Lung (tissue), 11 donors: ENCODE measurements at regions not wholly inside any gene's neighbourhood (a gene's known extent, or its start where the extent isn't known, plus 50 kb on each side); places are given as distances from the start of the nearest gene placed in this dataset.

Experiments used
- ATAC-seq: fragments of 200-7000 bp; cut with Tn5 transposase; one replicate; pipeline ENCODE4 v1.9.1; 2020; ENCODE audit warnings: moderate number of reproducible peaks; ENCODE audit not compliant: insufficient read depth, low FRiP score
- DNase-seq, 3 donors: peaks; one replicate each; pipeline ENCODE4 v3.0.0-alpha.2; 2013 to 2017
- H3K27ac ChIP-seq, 2 donors: one replicate each; pipeline ENCODE4 v1.5.1; 2013; ENCODE audit warnings: mild to moderate bottlenecking in 2 of 2, moderate library complexity in 2 of 2, control low read depth in 1 of 2, inconsistent platforms in 1 of 2, low read depth in 1 of 2, low read length in 1 of 2
- H3K27me3 ChIP-seq, 3 donors: one replicate each; pipeline ENCODE4 v1.5.1; 2013; ENCODE audit warnings: low read length in 2 of 3; ENCODE audit not compliant: control insufficient read depth in 3 of 3, insufficient read depth in 3 of 3
- H3K36me3 ChIP-seq, 4 donors: one replicate each; pipeline ENCODE4 v1.5.1; 2013; ENCODE audit warnings: low read length in 4 of 4, mild to moderate bottlenecking in 1 of 4, moderate library complexity in 1 of 4; ENCODE audit not compliant: control insufficient read depth in 4 of 4, insufficient read depth in 4 of 4
- H3K4me1 ChIP-seq, 5 donors: one replicate each; pipeline ENCODE4 v1.5.1; 2013; ENCODE audit warnings: low read length in 5 of 5, mild to moderate bottlenecking in 2 of 5, moderate library complexity in 1 of 5; ENCODE audit not compliant: control insufficient read depth in 5 of 5, insufficient read depth in 5 of 5
- H3K4me3 ChIP-seq: one replicate; pipeline ENCODE4 v1.5.1; 2013; ENCODE audit warnings: mild to moderate bottlenecking, control low read depth, moderate library complexity
- H3K9ac ChIP-seq, 2 donors: one replicate each; pipeline ENCODE4 v1.5.1; 2013; ENCODE audit warnings: low read length in 2 of 2, control low read depth in 1 of 2; ENCODE audit not compliant: insufficient read depth in 1 of 2
- H3K9me3 ChIP-seq, 4 donors: one replicate each; pipeline ENCODE4 v1.5.1; 2013; ENCODE audit warnings: low read length in 3 of 4, mild to moderate bottlenecking in 1 of 4, moderate library complexity in 1 of 4; ENCODE audit not compliant: control insufficient read depth in 4 of 4, insufficient read depth in 3 of 4
- WGBS, 2 donors: extraction: QIAGEN DNeasy Blood & Tissue Kit; methylation state at CpG; one replicate each; pipeline ENCODE4 v1.1.7; 2013; 5-methylcytosine and 5-hydroxymethylcytosine counted together
- TF ChIP-seq, protein P1 (sequence below): IDR thresholded peaks from 2 replicates; pipeline ENCODE4 v1.5.1; 2012; ENCODE audit warnings: mild to moderate bottlenecking; ENCODE audit errors: control extremely low read depth, extremely low read depth
- donor health status: control.
- donor health status: control.
- donor health status: Bipolar disorder and iron deficiency.
- donor health status: healthy.
- donor health status: DM: yes; HTN: yes; CAD: no.

DNA sequence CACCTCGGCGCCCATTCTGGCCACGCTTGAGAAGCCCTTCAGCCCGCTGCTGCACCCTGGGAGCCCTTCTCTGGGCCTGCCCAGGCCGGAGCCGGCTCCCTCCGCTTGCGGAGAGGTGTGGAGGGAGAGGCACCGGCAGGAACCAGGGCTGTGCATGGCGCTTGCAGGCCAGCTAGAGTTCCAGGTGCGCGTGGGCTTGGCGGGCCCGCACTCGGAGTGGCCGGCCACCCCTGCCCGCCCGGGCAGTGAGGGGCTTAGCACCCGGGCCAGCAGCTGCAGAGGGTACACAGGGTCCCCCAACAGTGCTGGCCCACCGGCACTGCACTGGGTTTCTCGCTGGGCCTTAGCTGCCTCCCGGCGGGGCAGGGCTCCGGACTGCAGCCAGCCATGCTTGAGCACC, 72.3 kb upstream of the SYK start:
- H3K36me3 ChIP-seq = no peaks in the 10 kb centered on the region
- ATAC-seq (no peak), DNase-seq (no peak)
- H3K4me3 ChIP-seq = no peak overlapping the region
- no peaks in the 10 kb centered on the region for H3K27me3 ChIP-seq
- H3K9me3 ChIP-seq = no peaks in the 10 kb centered on the region
- H3K4me1 ChIP-seq = no peaks in the 10 kb centered on the region
- no peak overlapping the region for H3K27ac ChIP-seq
- TF ChIP-seq, protein P1, sequence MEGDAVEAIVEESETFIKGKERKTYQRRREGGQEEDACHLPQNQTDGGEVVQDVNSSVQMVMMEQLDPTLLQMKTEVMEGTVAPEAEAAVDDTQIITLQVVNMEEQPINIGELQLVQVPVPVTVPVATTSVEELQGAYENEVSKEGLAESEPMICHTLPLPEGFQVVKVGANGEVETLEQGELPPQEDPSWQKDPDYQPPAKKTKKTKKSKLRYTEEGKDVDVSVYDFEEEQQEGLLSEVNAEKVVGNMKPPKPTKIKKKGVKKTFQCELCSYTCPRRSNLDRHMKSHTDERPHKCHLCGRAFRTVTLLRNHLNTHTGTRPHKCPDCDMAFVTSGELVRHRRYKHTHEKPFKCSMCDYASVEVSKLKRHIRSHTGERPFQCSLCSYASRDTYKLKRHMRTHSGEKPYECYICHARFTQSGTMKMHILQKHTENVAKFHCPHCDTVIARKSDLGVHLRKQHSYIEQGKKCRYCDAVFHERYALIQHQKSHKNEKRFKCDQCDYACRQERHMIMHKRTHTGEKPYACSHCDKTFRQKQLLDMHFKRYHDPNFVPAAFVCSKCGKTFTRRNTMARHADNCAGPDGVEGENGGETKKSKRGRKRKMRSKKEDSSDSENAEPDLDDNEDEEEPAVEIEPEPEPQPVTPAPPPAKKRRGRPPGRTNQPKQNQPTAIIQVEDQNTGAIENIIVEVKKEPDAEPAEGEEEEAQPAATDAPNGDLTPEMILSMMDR = no peak
- no peak overlapping the region for H3K9ac ChIP-seq
- 84 to 87% methylated on average over 20 to 24 of the region's 24 CpGs for WGBS, 2 donors

DNA sequence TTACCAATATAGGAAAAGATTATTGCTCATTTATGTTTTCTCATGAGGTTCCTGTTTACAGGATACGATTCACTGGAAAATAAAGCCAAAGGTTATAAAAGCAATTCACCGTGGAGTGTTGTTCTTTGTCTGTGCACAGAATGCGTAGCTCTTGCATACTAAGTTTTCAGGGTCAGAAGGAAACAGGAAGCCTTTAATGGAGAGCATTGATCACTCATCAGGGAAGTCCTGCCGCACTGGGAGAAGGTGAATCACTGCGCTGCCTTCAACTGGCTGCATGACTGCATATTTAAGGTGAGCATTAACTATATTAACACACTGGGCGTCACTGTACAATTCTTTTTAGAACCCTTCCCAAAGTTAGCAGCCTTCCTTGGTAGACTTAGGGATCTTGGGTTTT, 74.1 kb upstream of the SYK start:
- WGBS, 2 donors = 75 to 82% methylated on average over 6 of the region's 6 CpGs
- H3K9me3 ChIP-seq = no peaks in the 10 kb centered on the region
- no peak overlapping the region for H3K4me3 ChIP-seq
- no peak overlapping the region for H3K9ac ChIP-seq
- no peaks in the 10 kb centered on the region for H3K4me1 ChIP-seq
- H3K27ac ChIP-seq = no peak overlapping the region
- H3K27me3 ChIP-seq = no peaks in the 10 kb centered on the region
- TF ChIP-seq, protein P1 = no peak
- no peak for ATAC-seq
- no peak for DNase-seq
- no peaks in the 10 kb centered on the region for H3K36me3 ChIP-seq

DNA sequence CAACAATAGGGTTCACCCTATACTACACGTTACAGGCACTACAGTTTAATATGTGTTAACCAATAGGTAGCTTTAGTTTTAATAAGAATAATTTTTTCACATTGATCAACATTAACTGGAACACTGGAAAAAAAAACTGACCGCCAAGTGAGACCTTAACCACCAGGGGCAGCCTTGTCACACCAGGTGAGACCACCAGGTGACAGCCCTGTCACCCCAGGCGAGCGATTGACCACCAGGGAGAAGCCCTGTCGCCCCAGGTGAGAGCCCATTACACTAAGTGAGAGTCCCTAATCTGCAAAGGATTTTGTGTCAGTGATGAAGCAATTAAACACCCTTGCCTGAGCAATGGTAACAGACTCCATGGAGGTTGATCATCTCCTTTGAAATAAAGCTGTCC, 75.4 kb upstream of the SYK start:
- no peak overlapping the region for H3K9ac ChIP-seq
- WGBS, 2 donors = 91 to 96% methylated on average over 5 of the region's 5 CpGs
- ATAC-seq (no peak), DNase-seq (no peak)
- H3K9me3 ChIP-seq = no peaks in the 10 kb centered on the region
- no peaks in the 10 kb centered on the region for H3K36me3 ChIP-seq
- H3K27ac ChIP-seq = no peak overlapping the region
- no peaks in the 10 kb centered on the region for H3K27me3 ChIP-seq
- TF ChIP-seq, protein P1 = no peak
- no peak overlapping the region for H3K4me3 ChIP-seq
- H3K4me1 ChIP-seq = no peaks in the 10 kb centered on the region

DNA sequence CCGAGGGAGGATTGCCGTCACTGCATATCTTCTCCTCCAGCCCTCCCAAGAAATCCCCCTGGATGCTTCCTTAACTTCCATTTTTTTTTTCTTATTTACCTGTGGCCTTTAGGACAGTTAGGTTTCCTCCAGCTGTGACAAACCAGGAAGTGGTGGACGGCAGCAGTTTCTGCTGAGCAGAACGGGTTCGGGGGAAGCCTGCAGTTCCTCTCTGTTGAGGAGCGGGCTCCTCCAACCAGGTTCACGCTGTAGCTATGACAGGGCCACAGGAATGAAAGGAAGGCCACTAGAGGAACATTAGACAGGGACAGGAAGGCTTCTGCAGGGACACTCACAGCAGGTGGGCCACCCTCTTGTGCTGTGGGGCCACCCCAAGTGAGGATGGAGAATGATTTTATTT, 76.7 kb upstream of the SYK start:
- no peak overlapping the region for H3K9ac ChIP-seq
- ATAC-seq (no peak), DNase-seq (no peak)
- no peaks in the 10 kb centered on the region for H3K9me3 ChIP-seq
- no peaks in the 10 kb centered on the region for H3K27me3 ChIP-seq
- WGBS, 2 donors = 40 to 59% methylated on average over 7 of the region's 7 CpGs
- H3K36me3 ChIP-seq = no peaks in the 10 kb centered on the region
- no peak overlapping the region for H3K4me3 ChIP-seq
- TF ChIP-seq, protein P1 = no peak
- H3K27ac ChIP-seq = no peak overlapping the region
- H3K4me1 ChIP-seq = no peaks in the 10 kb centered on the region
